Nephron progenitor cell (in vitro differentiated cells): ENCODE measurements at regions not wholly inside any gene's neighbourhood (a gene's known extent, or its start where the extent isn't known, plus 50 kb on each side); places are given as distances from the start of the nearest gene placed in this dataset.

Source experiments
- DNase-seq: peaks from one replicate; pipeline ENCODE4 v3.0.0; 2021
- H3K27ac Mint-ChIP-seq: 2 replicates; pipeline ENCODE4 v1.8.0; 2021; ENCODE audit warnings: mild to moderate bottlenecking, moderate library complexity, mixed read lengths
- H3K27me3 Mint-ChIP-seq: 2 replicates; pipeline ENCODE4 v1.8.0; 2021; ENCODE audit warnings: mild to moderate bottlenecking, low read depth, mixed read lengths; ENCODE audit not compliant: poor library complexity
- H3K36me3 Mint-ChIP-seq: 2 replicates; pipeline ENCODE4 v1.8.0; 2021; ENCODE audit warnings: low read depth, mixed read lengths
- H3K4me1 Mint-ChIP-seq: 2 replicates; pipeline ENCODE4 v1.8.0; 2021; ENCODE audit warnings: mixed read lengths
- H3K4me3 Mint-ChIP-seq: 2 replicates; pipeline ENCODE4 v1.8.0; 2021; ENCODE audit warnings: mild to moderate bottlenecking, moderate library complexity, mixed read lengths
- H3K9me3 Mint-ChIP-seq: 2 replicates; pipeline ENCODE4 v1.8.0; 2021; ENCODE audit warnings: mild to moderate bottlenecking, moderate library complexity, mixed read lengths
- CTCF ChIP-seq: fragments of 200-600 bp; sonication (generic); IDR thresholded peaks from 2 replicates; pipeline ENCODE4 v1.5.0; 2021; ENCODE audit warnings: antibody characterized with exemption

- Mint-ChIP-seq H3K4me3 (no peak overlapping the region), H3K27ac (no peak overlapping the region), H3K36me3 (no peaks in the 10 kb centered on the region), H3K27me3 (peaks cover 14% of the 10 kb centered on the region), H3K9me3 (peaks cover 9% of the 10 kb centered on the region), H3K4me1 (no peaks in the 10 kb centered on the region)
- DNase-seq: no peak
- no peak for TF ChIP-seq CTCF
Observed at GRCh38 chr12:92312463-92312964, 166.9 kb upstream of the BTG1 start.

DNA sequence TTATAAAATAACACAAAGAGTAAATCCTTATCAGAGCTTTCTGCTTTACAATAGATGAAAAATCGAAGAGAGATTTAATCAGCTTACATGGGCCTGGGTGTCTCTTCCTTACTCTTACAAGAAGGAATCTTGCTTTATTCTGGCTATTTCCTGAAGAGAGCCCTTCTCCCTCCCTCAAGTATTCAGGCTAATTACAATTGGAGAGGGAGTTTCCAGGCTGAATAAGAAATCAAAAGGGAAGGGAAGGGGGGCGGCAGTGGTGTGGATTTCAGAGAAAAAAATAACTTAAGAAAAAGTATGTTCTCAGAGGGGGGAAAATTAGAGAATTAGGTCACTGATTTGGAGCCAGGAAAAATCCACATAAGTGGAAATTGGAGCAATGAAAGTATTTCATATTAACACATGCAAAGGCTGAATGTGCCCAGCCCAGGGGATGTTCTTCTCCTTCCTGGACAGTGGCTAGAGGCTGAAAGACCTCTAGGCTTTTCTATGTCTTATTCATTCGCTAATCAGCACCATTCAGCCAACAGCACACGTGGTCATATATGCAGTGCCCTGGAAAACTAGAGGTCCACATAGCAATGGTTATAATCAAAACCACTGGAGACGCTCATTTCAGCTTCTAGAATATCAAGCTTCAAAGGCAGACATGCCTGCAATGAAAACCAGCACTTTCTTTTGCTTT is 158.9 kb upstream of the BTG1 start:
- no peak for DNase-seq

GRCh38 chr12:92302041-92302829 is 156.6 kb upstream of the BTG1 start:
- Mint-ChIP-seq H3K9me3 (no peaks in the 10 kb centered on the region), H3K36me3 (no peaks in the 10 kb centered on the region), H3K27me3 (no peaks in the 10 kb centered on the region), H3K4me3 (no peak overlapping the region), H3K27ac (no peak overlapping the region), H3K4me1 (peaks cover 11% of the 10 kb centered on the region)
- TF ChIP-seq CTCF: no peak
- no peak for DNase-seq

More for the DNA sequence above, 158.9 kb upstream of the BTG1 start:
- no peaks in the 10 kb centered on the region for H3K9me3 Mint-ChIP-seq
- H3K27ac Mint-ChIP-seq: no peak overlapping the region
- H3K4me1 Mint-ChIP-seq: peaks cover 11% of the 10 kb centered on the region
- peaks cover 7% of the 10 kb centered on the region for H3K27me3 Mint-ChIP-seq
- no peak overlapping the region for H3K4me3 Mint-ChIP-seq
- TF ChIP-seq CTCF: no peak
- no peaks in the 10 kb centered on the region for H3K36me3 Mint-ChIP-seq

- H3K27ac Mint-ChIP-seq: no peak overlapping the region
- H3K9me3 Mint-ChIP-seq: no peaks in the 10 kb centered on the region
- DNase-seq: no peak
- no peak for TF ChIP-seq CTCF
- no peak overlapping the region for H3K4me3 Mint-ChIP-seq
- H3K36me3 Mint-ChIP-seq: no peaks in the 10 kb centered on the region
- H3K4me1 Mint-ChIP-seq: peaks cover 11% of the 10 kb centered on the region
- no peaks in the 10 kb centered on the region for H3K27me3 Mint-ChIP-seq
Observed at GRCh38 chr12:92301356-92301755, 155.7 kb upstream of the BTG1 start.

DNA sequence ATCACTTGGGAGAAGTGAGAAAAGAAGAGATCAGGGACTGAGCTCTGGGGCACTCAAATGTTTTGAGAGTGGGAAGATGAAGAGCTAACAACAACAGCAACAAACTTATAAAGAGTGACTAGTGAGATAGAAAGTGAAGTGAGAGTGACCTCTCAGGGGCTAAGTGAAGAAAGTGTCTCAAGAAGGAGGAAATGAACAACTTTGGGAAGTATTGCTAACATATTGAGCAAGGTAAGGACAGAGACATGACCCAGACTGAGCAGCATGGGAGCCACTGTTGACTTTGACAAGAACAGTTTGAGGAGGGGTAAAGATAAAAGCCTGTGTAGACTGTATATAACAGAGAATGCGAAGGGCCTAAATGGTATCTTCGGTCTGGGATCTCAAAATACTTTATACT is 155.1 kb upstream of the BTG1 start:
- no peak overlapping the region for H3K27ac Mint-ChIP-seq
- peaks cover 11% of the 10 kb centered on the region for H3K4me1 Mint-ChIP-seq
- H3K4me3 Mint-ChIP-seq: no peak overlapping the region
- no peaks in the 10 kb centered on the region for H3K36me3 Mint-ChIP-seq
- no peaks in the 10 kb centered on the region for H3K9me3 Mint-ChIP-seq
- DNase-seq: no peak
- H3K27me3 Mint-ChIP-seq: no peaks in the 10 kb centered on the region
- no peak for TF ChIP-seq CTCF
